ENCODE measurements at regions not wholly inside any gene's neighbourhood (a gene's known extent, or its start where the extent isn't known, plus 50 kb on each side); places are given as distances from the start of the nearest gene placed in this dataset.

DNA sequence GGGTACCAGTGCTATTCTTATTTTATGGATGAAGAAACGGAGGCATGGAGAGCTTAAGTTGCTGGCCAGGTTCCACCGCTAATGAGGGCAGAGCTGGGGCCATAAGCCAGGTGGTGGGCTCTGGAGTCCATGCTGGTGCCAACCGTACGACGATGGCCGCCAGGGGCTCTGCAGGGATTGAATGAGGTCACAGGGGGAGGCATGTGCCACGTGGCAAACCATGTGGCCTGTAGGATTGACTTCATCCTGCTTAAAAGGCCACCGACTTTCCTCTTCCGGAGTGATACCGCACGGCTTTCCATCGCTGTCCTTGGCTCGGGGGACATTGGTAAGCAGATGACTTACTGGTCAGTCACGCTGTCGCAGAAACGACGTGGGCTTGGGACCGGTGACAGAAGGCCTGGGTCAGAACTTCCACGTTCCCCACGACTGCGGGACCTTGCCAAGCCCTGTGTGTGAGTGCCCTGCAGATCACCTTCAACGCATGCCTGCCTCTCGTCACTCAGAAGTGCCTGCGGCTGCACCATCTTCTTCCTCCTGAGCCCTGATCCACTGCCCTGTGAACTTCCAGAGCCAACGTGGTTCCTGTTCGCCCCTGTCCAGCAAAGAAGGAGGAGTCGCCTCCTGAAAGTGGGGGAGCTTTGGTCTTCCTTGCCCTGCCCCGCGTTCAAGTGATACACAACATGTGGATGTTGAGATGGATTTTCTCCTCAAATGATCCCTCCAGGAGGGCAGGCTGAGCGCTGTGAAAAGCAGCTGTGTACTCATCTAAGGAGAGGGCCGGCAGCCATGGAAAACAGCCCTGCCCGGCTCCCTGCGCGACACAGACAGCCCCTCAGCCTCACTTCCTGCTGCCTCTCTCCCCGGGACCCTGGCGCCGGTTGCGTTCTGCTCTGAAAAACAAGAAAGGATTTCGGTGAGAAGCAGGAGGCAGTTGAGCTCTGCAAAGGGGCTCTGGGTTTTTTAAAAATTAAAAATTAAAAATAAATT is 176.7 kb downstream of the C16orf95 start:
- no peaks in the 10 kb centered on the region for H3K4me1 ChIP-seq (ENCODE audit: insufficient read depth, low read length)
- H3K4me3 ChIP-seq (ENCODE audit: low read depth in 1 of 2, low read length in 2 of 2), result no peak overlapping the region
- H3K27ac ChIP-seq (ENCODE audit: low read length), result no peak overlapping the region
- H3K9ac ChIP-seq (ENCODE audit: low read depth, low read length), result no peak overlapping the region
- H3K4me2 ChIP-seq (ENCODE audit: insufficient read depth, low read length), result no peak overlapping the region
- DNase-seq (no peak), ATAC-seq (ENCODE audit: insufficient read depth, low read depth) (no peak)
- no peak for TF ChIP-seq EZH2 (IDR thresholded peaks at IDR 0.05; ENCODE audit: borderline replicate concordance, low read depth, low read length, severe bottlenecking)
- TF ChIP-seq, protein P1, sequence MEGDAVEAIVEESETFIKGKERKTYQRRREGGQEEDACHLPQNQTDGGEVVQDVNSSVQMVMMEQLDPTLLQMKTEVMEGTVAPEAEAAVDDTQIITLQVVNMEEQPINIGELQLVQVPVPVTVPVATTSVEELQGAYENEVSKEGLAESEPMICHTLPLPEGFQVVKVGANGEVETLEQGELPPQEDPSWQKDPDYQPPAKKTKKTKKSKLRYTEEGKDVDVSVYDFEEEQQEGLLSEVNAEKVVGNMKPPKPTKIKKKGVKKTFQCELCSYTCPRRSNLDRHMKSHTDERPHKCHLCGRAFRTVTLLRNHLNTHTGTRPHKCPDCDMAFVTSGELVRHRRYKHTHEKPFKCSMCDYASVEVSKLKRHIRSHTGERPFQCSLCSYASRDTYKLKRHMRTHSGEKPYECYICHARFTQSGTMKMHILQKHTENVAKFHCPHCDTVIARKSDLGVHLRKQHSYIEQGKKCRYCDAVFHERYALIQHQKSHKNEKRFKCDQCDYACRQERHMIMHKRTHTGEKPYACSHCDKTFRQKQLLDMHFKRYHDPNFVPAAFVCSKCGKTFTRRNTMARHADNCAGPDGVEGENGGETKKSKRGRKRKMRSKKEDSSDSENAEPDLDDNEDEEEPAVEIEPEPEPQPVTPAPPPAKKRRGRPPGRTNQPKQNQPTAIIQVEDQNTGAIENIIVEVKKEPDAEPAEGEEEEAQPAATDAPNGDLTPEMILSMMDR (IDR thresholded peaks at IDR 0.05; ENCODE audit: borderline replicate concordance, extremely low read depth, low read length, poor library complexity, severe bottlenecking), result no peak
- H3K79me2 ChIP-seq (ENCODE audit: insufficient read depth, low read length), result no peaks in the 10 kb centered on the region
- H4K20me1 ChIP-seq (ENCODE audit: insufficient read depth, low read length), result no peaks in the 10 kb centered on the region; the same call in 1 of the 2 replicates
- H3K9me3 ChIP-seq (ENCODE audit: insufficient read depth, low read length, severe bottlenecking), result no peaks in the 10 kb centered on the region
- no peaks in the 10 kb centered on the region for H3K36me3 ChIP-seq (ENCODE audit: insufficient read depth, low read length)
- no peak overlapping the region for H2AFZ ChIP-seq (ENCODE audit: low read depth, low read length)
- H3K27me3 ChIP-seq (ENCODE audit: insufficient read depth, low read length, poor library complexity), result no peaks in the 10 kb centered on the region

- no peak overlapping the region for H3K4me2 ChIP-seq (ENCODE audit: insufficient read depth, low read length)
- no peak overlapping the region for H3K9ac ChIP-seq (ENCODE audit: low read depth, low read length)
- DNase-seq (no peak), ATAC-seq (ENCODE audit: insufficient read depth, low read depth) (no peak)
- H3K9me3 ChIP-seq (ENCODE audit: insufficient read depth, low read length, severe bottlenecking), result no peaks in the 10 kb centered on the region
- no peaks in the 10 kb centered on the region for H3K36me3 ChIP-seq (ENCODE audit: insufficient read depth, low read length)
- no peaks in the 10 kb centered on the region for H3K79me2 ChIP-seq (ENCODE audit: insufficient read depth, low read length)
- H3K4me3 ChIP-seq (ENCODE audit: low read depth in 1 of 2, low read length in 2 of 2), result no peak overlapping the region
- H3K27me3 ChIP-seq (ENCODE audit: insufficient read depth, low read length, poor library complexity), result no peaks in the 10 kb centered on the region
- no peaks in the 10 kb centered on the region for H3K4me1 ChIP-seq (ENCODE audit: insufficient read depth, low read length)
- TF ChIP-seq EZH2 (IDR thresholded peaks at IDR 0.05; ENCODE audit: borderline replicate concordance, low read depth, low read length, severe bottlenecking), result no peak
- TF ChIP-seq, protein P1 (IDR thresholded peaks at IDR 0.05; ENCODE audit: borderline replicate concordance, extremely low read depth, low read length, poor library complexity, severe bottlenecking), result no peak
- no peaks in the 10 kb centered on the region; the same call in 1 of the 2 replicates for H4K20me1 ChIP-seq (ENCODE audit: insufficient read depth, low read length)
- no peak overlapping the region for H3K27ac ChIP-seq (ENCODE audit: low read length)
- no peak overlapping the region for H2AFZ ChIP-seq (ENCODE audit: low read depth, low read length)
These were observed 175.8 kb downstream of the C16orf95 start for GRCh38 chr16:87141402-87141801.

GRCh38 chr16:87143661-87144121 is 173.5 kb downstream of the C16orf95 start:
- H4K20me1 ChIP-seq (ENCODE audit: insufficient read depth, low read length), result no peaks in the 10 kb centered on the region; the same call in 1 of the 2 replicates
- H3K4me2 ChIP-seq (ENCODE audit: insufficient read depth, low read length), result no peak overlapping the region
- no peaks in the 10 kb centered on the region for H3K36me3 ChIP-seq (ENCODE audit: insufficient read depth, low read length)
- H3K9ac ChIP-seq (ENCODE audit: low read depth, low read length), result no peak overlapping the region
- no peak overlapping the region for H2AFZ ChIP-seq (ENCODE audit: low read depth, low read length)
- ATAC-seq (ENCODE audit: insufficient read depth, low read depth), result no peak
- DNase-seq, result no peak
- no peaks in the 10 kb centered on the region for H3K27me3 ChIP-seq (ENCODE audit: insufficient read depth, low read length, poor library complexity)
- H3K4me1 ChIP-seq (ENCODE audit: insufficient read depth, low read length), result no peaks in the 10 kb centered on the region
- no peaks in the 10 kb centered on the region for H3K9me3 ChIP-seq (ENCODE audit: insufficient read depth, low read length, severe bottlenecking)
- no peak for TF ChIP-seq EZH2 (IDR thresholded peaks at IDR 0.05; ENCODE audit: borderline replicate concordance, low read depth, low read length, severe bottlenecking)
- TF ChIP-seq, protein P1 (IDR thresholded peaks at IDR 0.05; ENCODE audit: borderline replicate concordance, extremely low read depth, low read length, poor library complexity, severe bottlenecking), result no peak
- no peaks in the 10 kb centered on the region for H3K79me2 ChIP-seq (ENCODE audit: insufficient read depth, low read length)
- no peak overlapping the region for H3K4me3 ChIP-seq (ENCODE audit: low read depth in 1 of 2, low read length in 2 of 2)
- H3K27ac ChIP-seq (ENCODE audit: low read length), result no peak overlapping the region
